Hepatocyte (in vitro differentiated cells): ENCODE measurements at regions not wholly inside any gene's neighbourhood (a gene's known extent, or its start where the extent isn't known, plus 50 kb on each side); places are given as distances from the start of the nearest gene placed in this dataset.

Source experiments
- EZH2 ChIP-seq: fragments of 200-600 bp; sonication (generic); IDR thresholded peaks from 2 replicates; pipeline ENCODE4 v1.6.1; 2016; ENCODE audit warnings: antibody characterized with exemption, mild to moderate bottlenecking, borderline replicate concordance
- EZH2phosphoT487 ChIP-seq: fragments of 200-600 bp; sonication (generic); IDR thresholded peaks from one replicate; pipeline ENCODE4 v1.6.1; 2018; ENCODE audit warnings: antibody characterized with exemption, mild to moderate bottlenecking, low read depth, moderate library complexity; ENCODE audit not compliant: unreplicated experiment, severe bottlenecking
- TF ChIP-seq, protein P1 (sequence below): fragments of 200-600 bp; sonication (generic); IDR thresholded peaks from 2 replicates; pipeline ENCODE4 v1.5.1; 2016; ENCODE audit warnings: antibody characterized with exemption, mild to moderate bottlenecking; ENCODE audit not compliant: poor library complexity

DNA sequence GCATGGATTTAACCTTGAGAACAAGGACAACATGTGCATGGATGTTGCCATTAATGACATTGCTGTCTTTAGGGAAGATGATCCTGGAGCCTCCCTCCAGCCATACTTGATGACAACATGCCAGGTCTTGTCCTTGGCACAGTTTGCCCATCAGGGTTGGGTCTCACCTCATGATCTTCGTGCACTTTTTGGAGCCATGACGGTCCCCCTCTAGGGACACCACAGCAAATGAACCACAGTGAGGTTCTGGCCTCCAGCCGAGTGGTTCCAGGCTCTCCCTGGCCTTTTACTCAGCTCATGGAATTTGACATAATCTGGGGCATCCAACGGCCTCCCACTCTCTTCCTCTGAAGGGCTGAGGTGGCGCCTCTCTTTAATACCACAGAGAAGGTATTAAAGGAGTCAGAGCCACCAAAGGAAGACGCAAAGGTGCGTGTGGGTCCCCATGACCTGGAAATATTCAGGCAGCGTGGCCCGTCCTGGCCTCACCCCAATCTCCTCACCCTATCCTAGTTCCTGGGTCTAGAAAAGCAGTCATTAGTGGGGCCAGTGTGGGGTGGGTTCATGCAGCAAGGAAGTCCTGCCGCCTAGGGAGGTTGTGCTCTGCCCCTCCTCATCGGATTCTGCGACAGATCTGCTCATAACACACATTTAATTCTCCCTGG is 184.8 kb downstream of the CXCL12 start:
- TF ChIP-seq, protein P1, sequence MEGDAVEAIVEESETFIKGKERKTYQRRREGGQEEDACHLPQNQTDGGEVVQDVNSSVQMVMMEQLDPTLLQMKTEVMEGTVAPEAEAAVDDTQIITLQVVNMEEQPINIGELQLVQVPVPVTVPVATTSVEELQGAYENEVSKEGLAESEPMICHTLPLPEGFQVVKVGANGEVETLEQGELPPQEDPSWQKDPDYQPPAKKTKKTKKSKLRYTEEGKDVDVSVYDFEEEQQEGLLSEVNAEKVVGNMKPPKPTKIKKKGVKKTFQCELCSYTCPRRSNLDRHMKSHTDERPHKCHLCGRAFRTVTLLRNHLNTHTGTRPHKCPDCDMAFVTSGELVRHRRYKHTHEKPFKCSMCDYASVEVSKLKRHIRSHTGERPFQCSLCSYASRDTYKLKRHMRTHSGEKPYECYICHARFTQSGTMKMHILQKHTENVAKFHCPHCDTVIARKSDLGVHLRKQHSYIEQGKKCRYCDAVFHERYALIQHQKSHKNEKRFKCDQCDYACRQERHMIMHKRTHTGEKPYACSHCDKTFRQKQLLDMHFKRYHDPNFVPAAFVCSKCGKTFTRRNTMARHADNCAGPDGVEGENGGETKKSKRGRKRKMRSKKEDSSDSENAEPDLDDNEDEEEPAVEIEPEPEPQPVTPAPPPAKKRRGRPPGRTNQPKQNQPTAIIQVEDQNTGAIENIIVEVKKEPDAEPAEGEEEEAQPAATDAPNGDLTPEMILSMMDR, result no peak
- no peak for TF ChIP-seq EZH2phosphoT487
- TF ChIP-seq EZH2, result no peak
